Fibroblast of mammary gland (primary cell): ENCODE measurements at regions not wholly inside any gene's neighbourhood (a gene's known extent, or its start where the extent isn't known, plus 50 kb on each side); places are given as distances from the start of the nearest gene placed in this dataset.

Experiments used
- DNase-seq: peaks from one replicate; pipeline ENCODE4 v3.0.0-alpha.2; 2010; ENCODE audit warnings: low read depth
- H3K4me3 ChIP-seq: 2 replicates; pipeline ENCODE4 v1.5.1; 2011; ENCODE audit warnings: low read depth, mild to moderate bottlenecking, low read length, moderate library complexity; ENCODE audit not compliant: control insufficient read depth
- TF ChIP-seq, protein P1 (sequence below): conservative IDR thresholded peaks from 2 replicates; pipeline ENCODE4 v1.5.1; 2011; ENCODE audit warnings: low read depth, low read length, inconsistent platforms; ENCODE audit not compliant: control insufficient read depth, insufficient read depth

DNA sequence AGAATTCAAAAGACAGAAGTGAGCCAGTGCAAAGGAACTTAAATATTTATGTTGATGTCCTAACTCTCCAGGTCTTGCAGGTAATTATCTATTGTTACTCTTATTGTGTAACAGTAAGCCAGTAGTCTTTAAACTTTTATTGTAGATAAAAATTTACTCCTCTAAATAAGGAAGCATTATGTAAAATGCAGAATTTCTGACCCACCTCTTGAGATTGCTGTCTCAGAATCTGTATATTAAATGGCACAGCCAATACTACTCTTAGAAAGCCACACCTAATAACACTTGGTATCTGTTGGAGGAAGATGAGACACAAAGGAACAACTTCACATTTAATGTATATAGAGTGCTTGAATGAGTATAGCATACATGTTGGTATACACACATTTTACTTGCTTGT is 613.5 kb upstream of the ZNF804A start:
- H3K4me3 ChIP-seq, result no peak overlapping the region
- TF ChIP-seq, protein P1, sequence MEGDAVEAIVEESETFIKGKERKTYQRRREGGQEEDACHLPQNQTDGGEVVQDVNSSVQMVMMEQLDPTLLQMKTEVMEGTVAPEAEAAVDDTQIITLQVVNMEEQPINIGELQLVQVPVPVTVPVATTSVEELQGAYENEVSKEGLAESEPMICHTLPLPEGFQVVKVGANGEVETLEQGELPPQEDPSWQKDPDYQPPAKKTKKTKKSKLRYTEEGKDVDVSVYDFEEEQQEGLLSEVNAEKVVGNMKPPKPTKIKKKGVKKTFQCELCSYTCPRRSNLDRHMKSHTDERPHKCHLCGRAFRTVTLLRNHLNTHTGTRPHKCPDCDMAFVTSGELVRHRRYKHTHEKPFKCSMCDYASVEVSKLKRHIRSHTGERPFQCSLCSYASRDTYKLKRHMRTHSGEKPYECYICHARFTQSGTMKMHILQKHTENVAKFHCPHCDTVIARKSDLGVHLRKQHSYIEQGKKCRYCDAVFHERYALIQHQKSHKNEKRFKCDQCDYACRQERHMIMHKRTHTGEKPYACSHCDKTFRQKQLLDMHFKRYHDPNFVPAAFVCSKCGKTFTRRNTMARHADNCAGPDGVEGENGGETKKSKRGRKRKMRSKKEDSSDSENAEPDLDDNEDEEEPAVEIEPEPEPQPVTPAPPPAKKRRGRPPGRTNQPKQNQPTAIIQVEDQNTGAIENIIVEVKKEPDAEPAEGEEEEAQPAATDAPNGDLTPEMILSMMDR, result no peak
- DNase-seq, result no peak

- DNase-seq, result no peak
- TF ChIP-seq, protein P1, result no peak
- no peak overlapping the region for H3K4me3 ChIP-seq
Observed at GRCh38 chr2:183991968-183992367, 606.4 kb upstream of the ZNF804A start.

GRCh38 chr2:183993052-183993451 is 605.3 kb upstream of the ZNF804A start:
- TF ChIP-seq, protein P1, result no peak
- no peak overlapping the region for H3K4me3 ChIP-seq
- DNase-seq, result no peak

- TF ChIP-seq, protein P1, result no peak
- no peak for DNase-seq
- H3K4me3 ChIP-seq, result no peak overlapping the region
Observed at GRCh38 chr2:183995632-183996031, 602.7 kb upstream of the ZNF804A start.

DNA sequence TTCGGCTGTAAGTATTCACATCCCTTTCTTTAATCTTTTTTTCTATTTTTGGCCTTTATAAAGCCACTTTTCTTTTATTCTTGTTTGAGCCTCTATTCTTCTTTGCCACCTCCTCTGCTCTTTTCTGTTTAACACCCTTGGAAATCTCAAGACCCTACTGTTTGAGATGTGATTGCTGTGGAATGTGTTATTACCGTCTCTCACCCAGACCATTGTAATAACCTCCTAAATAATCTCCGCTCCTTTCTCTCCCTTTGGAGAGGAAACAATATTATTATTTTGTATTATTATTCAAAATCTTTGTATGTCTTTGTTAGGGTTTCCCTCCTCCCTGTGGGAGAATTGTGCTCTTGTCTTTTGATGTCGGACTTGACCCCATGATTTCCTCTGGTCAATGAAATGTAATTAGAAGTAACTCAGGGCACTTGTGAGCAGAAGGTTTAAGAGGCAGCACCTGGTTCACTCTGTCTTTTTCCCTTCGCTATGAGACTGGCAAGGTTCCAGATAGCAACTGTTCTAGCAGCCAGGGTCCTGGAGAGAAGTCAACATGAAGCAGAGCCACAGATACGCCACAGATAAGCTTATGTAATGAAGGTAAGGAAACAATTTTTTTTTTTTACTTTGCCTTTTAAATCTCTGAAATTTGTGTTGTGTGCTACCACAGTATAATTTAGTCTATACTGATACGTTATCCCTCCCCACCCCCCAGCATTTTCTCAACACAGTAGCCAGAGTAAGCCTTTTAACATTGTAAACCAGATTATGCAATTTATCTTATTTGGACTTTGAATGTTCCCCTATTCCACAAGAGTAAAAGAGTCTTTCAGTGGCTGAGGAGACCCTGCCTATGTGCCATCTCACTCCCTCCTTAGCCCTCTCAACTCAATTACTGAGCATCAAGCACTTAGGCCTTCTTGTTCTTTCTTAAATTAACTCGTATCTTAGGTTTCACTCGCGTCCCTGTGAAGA is 601.2 kb upstream of the ZNF804A start:
- DNase-seq, result no peak
- TF ChIP-seq, protein P1, result no peak
- H3K4me3 ChIP-seq, result no peak overlapping the region

DNA sequence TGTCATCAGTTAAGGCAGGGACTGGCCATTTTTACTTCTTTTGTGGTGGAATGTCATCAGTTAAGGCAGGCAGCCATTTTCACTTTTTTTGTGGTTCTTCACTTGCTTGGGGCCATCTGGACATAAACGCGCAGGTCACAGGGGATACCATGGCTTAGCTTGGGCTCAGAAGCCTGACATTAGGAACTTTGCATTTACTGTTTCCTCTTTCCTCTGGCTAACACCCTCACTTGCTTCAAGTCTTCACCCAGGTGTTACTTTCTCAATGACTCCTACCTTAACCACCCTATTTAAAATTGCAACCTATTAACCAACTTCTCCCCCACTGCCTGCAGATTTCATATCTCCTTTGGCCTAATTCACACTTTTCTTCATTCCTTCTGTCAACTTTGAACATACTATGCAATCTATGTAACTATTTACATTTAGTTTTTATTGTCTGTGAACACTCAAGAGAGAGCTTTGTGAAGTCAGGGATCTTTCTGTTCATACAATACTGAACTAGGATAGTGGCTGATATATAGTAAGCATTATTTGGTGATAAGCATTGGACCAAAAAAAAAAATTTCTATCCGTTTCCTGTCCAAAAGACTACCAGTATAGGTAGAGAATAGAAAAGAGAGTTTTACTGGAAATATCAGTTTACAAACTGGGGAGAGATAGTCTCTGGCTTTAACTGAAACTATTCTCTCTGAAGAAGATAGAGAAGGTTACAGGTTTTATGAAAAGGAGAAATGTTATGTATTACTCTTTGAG is 600.1 kb upstream of the ZNF804A start:
- no peak for DNase-seq
- H3K4me3 ChIP-seq, result no peak overlapping the region
- TF ChIP-seq, protein P1, result no peak
